ENCODE measurements at regions not wholly inside any gene's neighbourhood (a gene's known extent, or its start where the extent isn't known, plus 50 kb on each side); places are given as distances from the start of the nearest gene placed in this dataset.

GRCh38 chr4:170675568-170676262, 586.0 kb upstream of the AADAT start:
- no peaks in the 10 kb centered on the region for H3K4me1 ChIP-seq (ENCODE audit: control insufficient read depth in 5 of 5, insufficient read depth in 5 of 5, low read length in 5 of 5)
- H3K36me3 ChIP-seq (ENCODE audit: control insufficient read depth in 4 of 4, insufficient read depth in 4 of 4, low read length in 4 of 4), result no peaks in the 10 kb centered on the region
- WGBS, 2 donors, result 57 to 83% methylated on average over 2 of the region's 2 CpGs
- H3K27me3 ChIP-seq (ENCODE audit: control insufficient read depth in 3 of 3, insufficient read depth in 3 of 3, low read length in 2 of 3), result no peaks in the 10 kb centered on the region
- H3K27ac ChIP-seq (ENCODE audit: low read depth in 1 of 2, low read length in 1 of 2), result no peak overlapping the region
- no peak for DNase-seq
- H3K9me3 ChIP-seq (ENCODE audit: control insufficient read depth in 4 of 4, insufficient read depth in 3 of 4, low read length in 3 of 4), result no peaks in the 10 kb centered on the region
- ATAC-seq (ENCODE audit: insufficient read depth, low FRiP score), result no peak
- TF ChIP-seq, protein P1, sequence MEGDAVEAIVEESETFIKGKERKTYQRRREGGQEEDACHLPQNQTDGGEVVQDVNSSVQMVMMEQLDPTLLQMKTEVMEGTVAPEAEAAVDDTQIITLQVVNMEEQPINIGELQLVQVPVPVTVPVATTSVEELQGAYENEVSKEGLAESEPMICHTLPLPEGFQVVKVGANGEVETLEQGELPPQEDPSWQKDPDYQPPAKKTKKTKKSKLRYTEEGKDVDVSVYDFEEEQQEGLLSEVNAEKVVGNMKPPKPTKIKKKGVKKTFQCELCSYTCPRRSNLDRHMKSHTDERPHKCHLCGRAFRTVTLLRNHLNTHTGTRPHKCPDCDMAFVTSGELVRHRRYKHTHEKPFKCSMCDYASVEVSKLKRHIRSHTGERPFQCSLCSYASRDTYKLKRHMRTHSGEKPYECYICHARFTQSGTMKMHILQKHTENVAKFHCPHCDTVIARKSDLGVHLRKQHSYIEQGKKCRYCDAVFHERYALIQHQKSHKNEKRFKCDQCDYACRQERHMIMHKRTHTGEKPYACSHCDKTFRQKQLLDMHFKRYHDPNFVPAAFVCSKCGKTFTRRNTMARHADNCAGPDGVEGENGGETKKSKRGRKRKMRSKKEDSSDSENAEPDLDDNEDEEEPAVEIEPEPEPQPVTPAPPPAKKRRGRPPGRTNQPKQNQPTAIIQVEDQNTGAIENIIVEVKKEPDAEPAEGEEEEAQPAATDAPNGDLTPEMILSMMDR (IDR thresholded peaks at IDR 0.05; ENCODE audit: control extremely low read depth, extremely low read depth), result no peak
- no peak overlapping the region for H3K4me3 ChIP-seq
- no peak overlapping the region for H3K9ac ChIP-seq (ENCODE audit: insufficient read depth in 1 of 2, low read length in 2 of 2)

DNA sequence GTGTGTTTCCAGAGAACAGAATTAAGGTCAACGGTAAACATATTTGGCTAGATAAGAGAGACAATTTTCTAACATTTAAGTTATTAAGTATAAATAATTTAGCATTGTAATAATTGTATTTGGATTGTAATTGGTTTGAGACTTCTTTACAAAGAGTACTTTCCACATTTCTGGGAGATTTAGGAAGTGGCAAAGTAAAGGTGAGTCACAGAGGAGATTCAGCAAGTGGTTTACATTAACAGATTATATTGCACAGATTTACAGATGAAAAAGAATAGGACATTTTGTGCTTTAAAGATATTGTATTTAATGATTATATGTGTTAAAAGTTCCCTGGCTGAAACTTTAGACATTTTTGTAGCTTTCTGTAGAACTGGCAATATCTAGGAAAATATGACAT, 584.4 kb upstream of the AADAT start:
- ATAC-seq (ENCODE audit: insufficient read depth, low FRiP score) (no peak), DNase-seq (no peak)
- WGBS, 2 donors, result 89 to 95% methylated on average over 1 of the region's 1 CpG
- Histone ChIP-seq H3K36me3 (ENCODE audit: control insufficient read depth in 4 of 4, insufficient read depth in 4 of 4, low read length in 4 of 4) (no peaks in the 10 kb centered on the region), H3K27me3 (ENCODE audit: control insufficient read depth in 3 of 3, insufficient read depth in 3 of 3, low read length in 2 of 3) (no peaks in the 10 kb centered on the region), H3K27ac (ENCODE audit: low read depth in 1 of 2, low read length in 1 of 2) (no peak overlapping the region), H3K4me3 (no peak overlapping the region), H3K9me3 (ENCODE audit: control insufficient read depth in 4 of 4, insufficient read depth in 3 of 4, low read length in 3 of 4) (no peaks in the 10 kb centered on the region), H3K4me1 (ENCODE audit: control insufficient read depth in 5 of 5, insufficient read depth in 5 of 5, low read length in 5 of 5) (no peaks in the 10 kb centered on the region), H3K9ac (ENCODE audit: insufficient read depth in 1 of 2, low read length in 2 of 2) (no peak overlapping the region)
- TF ChIP-seq, protein P1 (IDR thresholded peaks at IDR 0.05; ENCODE audit: control extremely low read depth, extremely low read depth), result no peak

- H3K4me3 ChIP-seq, result no peak overlapping the region
- DNase-seq (no peak), ATAC-seq (ENCODE audit: insufficient read depth, low FRiP score) (no peak)
- no peaks in the 10 kb centered on the region for H3K9me3 ChIP-seq (ENCODE audit: control insufficient read depth in 4 of 4, insufficient read depth in 3 of 4, low read length in 3 of 4)
- no peak overlapping the region for H3K27ac ChIP-seq (ENCODE audit: low read depth in 1 of 2, low read length in 1 of 2)
- H3K4me1 ChIP-seq (ENCODE audit: control insufficient read depth in 5 of 5, insufficient read depth in 5 of 5, low read length in 5 of 5), result no peaks in the 10 kb centered on the region
- H3K36me3 ChIP-seq (ENCODE audit: control insufficient read depth in 4 of 4, insufficient read depth in 4 of 4, low read length in 4 of 4), result no peaks in the 10 kb centered on the region
- TF ChIP-seq, protein P1 (IDR thresholded peaks at IDR 0.05; ENCODE audit: control extremely low read depth, extremely low read depth), result no peak
- H3K9ac ChIP-seq (ENCODE audit: insufficient read depth in 1 of 2, low read length in 2 of 2), result no peak overlapping the region
- H3K27me3 ChIP-seq (ENCODE audit: control insufficient read depth in 3 of 3, insufficient read depth in 3 of 3, low read length in 2 of 3), result no peaks in the 10 kb centered on the region
- 0 to 4% methylated on average over 1 of the region's 1 CpG for WGBS, 2 donors
These were observed 582.7 kb upstream of the AADAT start for GRCh38 chr4:170672381-170672965.
